Type B pancreatic cell (in vitro differentiated cells): ENCODE measurements at regions not wholly inside any gene's neighbourhood (a gene's known extent, or its start where the extent isn't known, plus 50 kb on each side); places are given as distances from the start of the nearest gene placed in this dataset.

Experiments
- DNase-seq: peaks from one replicate; pipeline ENCODE4 v3.0.0; 2021; ENCODE audit warnings: mixed read lengths; ENCODE audit not compliant: unreplicated experiment; ENCODE audit errors: extremely low spot score
- H3K27ac Mint-ChIP-seq: 2 replicates; pipeline ENCODE4 v1.8.0; 2021; ENCODE audit warnings: mild to moderate bottlenecking, mixed read lengths
- H3K27me3 Mint-ChIP-seq: 2 replicates; pipeline ENCODE4 v1.8.0; 2021; ENCODE audit warnings: mixed read lengths
- H3K36me3 Mint-ChIP-seq: 2 replicates; pipeline ENCODE4 v1.8.0; 2021; ENCODE audit warnings: mixed read lengths
- H3K4me1 Mint-ChIP-seq: one replicate; pipeline ENCODE4 v1.8.0; 2021; ENCODE audit warnings: mixed read lengths; ENCODE audit not compliant: unreplicated experiment
- H3K4me3 Mint-ChIP-seq: 2 replicates; pipeline ENCODE4 v1.8.0; 2021; ENCODE audit warnings: mild to moderate bottlenecking, mixed read lengths
- H3K9me3 Mint-ChIP-seq: 2 replicates; pipeline ENCODE4 v1.8.0; 2021; ENCODE audit warnings: mixed read lengths
- CTCF ChIP-seq: fragments of 200-600 bp; sonication (generic); conservative IDR thresholded peaks from 2 replicates; pipeline ENCODE4 v1.5.0; 2021; ENCODE audit warnings: antibody characterized with exemption, mild to moderate bottlenecking

- Mint-ChIP-seq H3K4me1 (no peaks in the 10 kb centered on the region), H3K27me3 (no peaks in the 10 kb centered on the region), H3K9me3 (no peaks in the 10 kb centered on the region), H3K27ac (no peak overlapping the region), H3K36me3 (no peaks in the 10 kb centered on the region), H3K4me3 (no peak overlapping the region)
- TF ChIP-seq CTCF, result no peak
- DNase-seq, result no peak
These were observed 199.6 kb downstream of the NR4A2 start for GRCh38 chr2:156132941-156133340.

GRCh38 chr2:156132130-156132529 is 200.4 kb downstream of the NR4A2 start:
- no peak for TF ChIP-seq CTCF
- Mint-ChIP-seq H3K4me1 (no peaks in the 10 kb centered on the region), H3K36me3 (peaks cover 3% of the 10 kb centered on the region), H3K27me3 (no peaks in the 10 kb centered on the region), H3K27ac (no peak overlapping the region), H3K4me3 (no peak overlapping the region), H3K9me3 (no peaks in the 10 kb centered on the region)
- DNase-seq, result no peak

- Mint-ChIP-seq H3K4me1 (no peaks in the 10 kb centered on the region), H3K27me3 (no peaks in the 10 kb centered on the region), H3K36me3 (peaks cover 3% of the 10 kb centered on the region), H3K27ac (no peak overlapping the region), H3K4me3 (no peak overlapping the region), H3K9me3 (no peaks in the 10 kb centered on the region)
- no peak for TF ChIP-seq CTCF
- no peak for DNase-seq
These were observed 203.3 kb downstream of the NR4A2 start for GRCh38 chr2:156129227-156129626.

GRCh38 chr2:156125018-156125417 is 207.5 kb downstream of the NR4A2 start:
- no peak overlapping the region for H3K4me3 Mint-ChIP-seq
- H3K27ac Mint-ChIP-seq, result no peak overlapping the region
- TF ChIP-seq CTCF, result no peak
- DNase-seq, result no peak
- no peaks in the 10 kb centered on the region for H3K4me1 Mint-ChIP-seq
- peaks cover 4% of the 10 kb centered on the region for H3K9me3 Mint-ChIP-seq
- H3K36me3 Mint-ChIP-seq, result peaks cover 3% of the 10 kb centered on the region
- no peaks in the 10 kb centered on the region for H3K27me3 Mint-ChIP-seq

- no peak for TF ChIP-seq CTCF
- no peak overlapping the region for H3K27ac Mint-ChIP-seq
- H3K27me3 Mint-ChIP-seq, result no peaks in the 10 kb centered on the region
- DNase-seq, result no peak
- peaks cover 4% of the 10 kb centered on the region for H3K9me3 Mint-ChIP-seq
- no peak overlapping the region for H3K4me3 Mint-ChIP-seq
- H3K4me1 Mint-ChIP-seq, result no peaks in the 10 kb centered on the region
- H3K36me3 Mint-ChIP-seq, result peaks cover 3% of the 10 kb centered on the region
These were observed 208.1 kb downstream of the NR4A2 start for GRCh38 chr2:156124458-156124857.

DNA sequence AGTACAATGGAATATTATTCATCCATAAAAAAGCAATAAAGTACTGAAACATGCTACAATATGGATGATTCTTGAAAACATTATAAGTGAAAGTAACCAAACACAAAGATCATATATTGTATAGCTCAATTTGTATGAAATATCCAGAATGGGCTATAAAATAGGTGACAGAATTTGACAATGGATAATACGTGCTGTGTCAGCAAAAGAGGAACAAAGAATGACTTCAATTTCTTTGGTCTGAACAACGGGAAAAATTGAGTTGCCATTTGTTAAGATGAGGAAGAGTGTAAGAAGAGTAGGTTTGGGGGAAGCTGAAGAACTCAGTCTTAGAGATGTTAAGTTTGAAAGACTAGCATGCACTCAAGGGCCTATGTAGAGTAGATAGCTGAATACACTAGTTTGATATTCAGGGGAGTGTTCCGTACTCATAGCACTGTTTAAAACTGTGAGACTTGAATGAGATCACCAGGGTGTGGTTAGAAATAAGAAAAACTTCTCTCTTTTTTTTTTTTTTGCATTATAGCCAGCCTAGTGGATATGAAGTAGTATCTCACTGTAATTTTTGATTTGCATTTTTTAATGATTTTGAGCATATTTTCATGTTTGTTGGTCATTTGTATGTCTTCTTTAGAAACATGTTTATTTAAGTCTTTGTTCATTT is 213.6 kb downstream of the NR4A2 start:
- peaks cover 10% of the 10 kb centered on the region for H3K9me3 Mint-ChIP-seq
- no peak overlapping the region for H3K4me3 Mint-ChIP-seq
- peaks cover 4% of the 10 kb centered on the region for H3K36me3 Mint-ChIP-seq
- H3K27me3 Mint-ChIP-seq, result no peaks in the 10 kb centered on the region
- no peak for TF ChIP-seq CTCF
- DNase-seq, result no peak
- no peaks in the 10 kb centered on the region for H3K4me1 Mint-ChIP-seq
- no peak overlapping the region for H3K27ac Mint-ChIP-seq
